SU-DHL-6 (cell line): ENCODE measurements at regions not wholly inside any gene's neighbourhood (a gene's known extent, or its start where the extent isn't known, plus 50 kb on each side); places are given as distances from the start of the nearest gene placed in this dataset.

Experiments
- H2AFZ ChIP-seq: fragments of 200-600 bp; sonication (generic); 2 replicates; pipeline ENCODE4 v1.6.1; 2014; ENCODE audit warnings: low read depth, mild to moderate bottlenecking, moderate library complexity, mixed read lengths, antibody characterized with exemption, low read length; ENCODE audit not compliant: severe bottlenecking
- H3F3A ChIP-seq: fragments of 200-600 bp; shearing (Covaris generic); 2 replicates; pipeline ENCODE4 v1.6.0; 2016; ENCODE audit warnings: antibody characterized with exemption, mild to moderate bottlenecking; ENCODE audit not compliant: insufficient read depth
- H3K27ac ChIP-seq: fragments of 200-600 bp; sonication (generic); 2 replicates; pipeline ENCODE4 v1.5.1; 2016; ENCODE audit warnings: low read depth, mild to moderate bottlenecking, low read length, moderate library complexity, mixed read lengths
- H3K27me3 ChIP-seq: fragments of 200-600 bp; sonication (generic), shearing (Covaris generic); 2 replicates; pipeline ENCODE4 v1.6.0; 2014; ENCODE audit warnings: mild to moderate bottlenecking, low read length
- H3K36me3 ChIP-seq: fragments of 200-600 bp; sonication (generic); 2 replicates; pipeline ENCODE4 v1.6.1; 2014; ENCODE audit warnings: mild to moderate bottlenecking, low read length, mixed read lengths
- H3K4me2 ChIP-seq: fragments of 300-600, 200-600 bp; shearing (Covaris generic), sonication (generic); 2 replicates; pipeline ENCODE4 v1.6.0; 2014; ENCODE audit warnings: low read length, low read depth, mild to moderate bottlenecking; ENCODE audit not compliant: poor library complexity, severe bottlenecking
- H3K4me3 ChIP-seq: fragments of 200-600 bp; sonication (generic); 2 replicates; pipeline ENCODE4 v1.5.1; 2014; ENCODE audit warnings: antibody characterized with exemption, low read length, mild to moderate bottlenecking, mixed read lengths; ENCODE audit not compliant: insufficient read depth, poor library complexity, severe bottlenecking
- H3K79me2 ChIP-seq: fragments of 200-600 bp; sonication (generic); 2 replicates; pipeline ENCODE4 v1.6.1; 2014; ENCODE audit warnings: mild to moderate bottlenecking, low read length, moderate library complexity; ENCODE audit not compliant: insufficient read depth
- H3K9ac ChIP-seq: fragments of 200-600 bp; sonication (generic); 2 replicates; pipeline ENCODE4 v1.7.0; 2014; ENCODE audit warnings: mild to moderate bottlenecking, low read length
- H3K9me2 ChIP-seq: fragments of 200-600 bp; sonication (generic); replicated peaks from 2 replicates; pipeline ENCODE4 v1.6.1; 2014; ENCODE audit warnings: low read length; ENCODE audit not compliant: insufficient read depth
- H3K9me3 ChIP-seq: fragments of 200-600 bp; sonication (generic); 2 replicates; pipeline ENCODE4 v1.6.1; 2014; ENCODE audit warnings: low read length, mixed read lengths; ENCODE audit not compliant: insufficient read depth
- H4K20me1 ChIP-seq: fragments of 200-600 bp; sonication (generic); 2 replicates; pipeline ENCODE4 v1.6.1; 2014; ENCODE audit warnings: low read depth, mild to moderate bottlenecking, antibody characterized with exemption, low read length, moderate library complexity, mixed read lengths
- CTCF ChIP-seq: fragments of 200-600 bp; sonication (generic); IDR thresholded peaks from one replicate; pipeline ENCODE4 v1.5.1; 2017; ENCODE audit warnings: antibody characterized with exemption, mild to moderate bottlenecking, low read length, moderate library complexity; ENCODE audit not compliant: insufficient read depth, poor library complexity, severe bottlenecking
- EZH2phosphoT487 ChIP-seq: fragments of 200-600 bp; sonication (generic), shearing (Covaris generic); conservative IDR thresholded peaks from 2 replicates; pipeline ENCODE4 v1.6.1; 2018; ENCODE audit warnings: mild to moderate bottlenecking, antibody characterized with exemption, low read length, moderate library complexity, mixed read lengths

GRCh38 chr10:131698986-131699385 lies 201.8 kb upstream of the PPP2R2D start:
- Histone ChIP-seq H4K20me1 (no peaks in the 10 kb centered on the region), H3K9me3 (no peaks in the 10 kb centered on the region), H3K9me2 (no peaks in the 10 kb centered on the region), H3K4me3 (no peak overlapping the region), H3K9ac (no peak overlapping the region), H3K79me2 (no peaks in the 10 kb centered on the region), H3K4me2 (no peak overlapping the region), H3K27ac (no peak overlapping the region), H3K27me3 (no peaks in the 10 kb centered on the region), H2AFZ (no peak overlapping the region), H3F3A (no peaks in the 10 kb centered on the region), H3K36me3 (no peaks in the 10 kb centered on the region)
- TF ChIP-seq CTCF, result no peak
- TF ChIP-seq EZH2phosphoT487, result no peak

GRCh38 chr10:131700032-131700431 lies 200.8 kb upstream of the PPP2R2D start:
- Histone ChIP-seq H3F3A (no peaks in the 10 kb centered on the region), H3K4me3 (no peak overlapping the region), H3K36me3 (no peaks in the 10 kb centered on the region), H3K4me2 (no peak overlapping the region), H3K27ac (no peak overlapping the region), H2AFZ (no peak overlapping the region), H3K9me2 (no peaks in the 10 kb centered on the region), H3K9ac (no peak overlapping the region), H3K27me3 (no peaks in the 10 kb centered on the region), H3K9me3 (no peaks in the 10 kb centered on the region), H4K20me1 (no peaks in the 10 kb centered on the region), H3K79me2 (no peaks in the 10 kb centered on the region)
- TF ChIP-seq CTCF (no peak), EZH2phosphoT487 (no peak)

- Histone ChIP-seq H2AFZ (no peak overlapping the region), H3K27me3 (no peaks in the 10 kb centered on the region), H4K20me1 (no peaks in the 10 kb centered on the region), H3K4me3 (no peak overlapping the region), H3K9me3 (no peaks in the 10 kb centered on the region), H3F3A (no peaks in the 10 kb centered on the region), H3K9me2 (no peaks in the 10 kb centered on the region), H3K36me3 (no peaks in the 10 kb centered on the region), H3K9ac (no peak overlapping the region), H3K4me2 (no peak overlapping the region), H3K79me2 (no peaks in the 10 kb centered on the region), H3K27ac (no peak overlapping the region)
- no peak for TF ChIP-seq EZH2phosphoT487
- TF ChIP-seq CTCF, result no peak
Observed at GRCh38 chr10:131700506-131700905, 200.3 kb upstream of the PPP2R2D start.
